Caco-2 (cell line): ENCODE measurements at regions not wholly inside any gene's neighbourhood (a gene's known extent, or its start where the extent isn't known, plus 50 kb on each side); places are given as distances from the start of the nearest gene placed in this dataset.

Source experiments
- BruUV-seq: library from RNA; stranded (reverse); fragments of 400-500 nt; replicated peaks from 2 replicates; lab custom pipeline; 2021; lab: Mats Ljungman, UMichigan
- CTCF ChIA-PET: fragments of 300-600 bp; sonication (Branson Sonifier 250); formaldehyde crosslinking; loops from one replicate; lab custom pipeline; 2022; ENCODE audit warnings: antibody characterized with exemption; lab: Charles Lee
- POLR2A ChIA-PET: fragments of 300-600 bp; sonication (Branson Sonifier 250); formaldehyde crosslinking; loops from one replicate; lab custom pipeline; 2022; ENCODE audit warnings: antibody characterized with exemption; lab: Charles Lee
- DNase-seq, 2 experiments: peaks; one replicate each; pipeline versions ENCODE4 v3.0.0 to v3.0.0-alpha.2; 2020 to 2022
- H3K27me3 ChIP-seq: replicated peaks from 2 replicates; pipeline ENCODE4 v1.6.0; 2011; ENCODE audit warnings: low read length; ENCODE audit not compliant: control insufficient read depth, insufficient read depth
- H3K36me3 ChIP-seq: 2 replicates; pipeline ENCODE4 v1.5.1; 2011; ENCODE audit warnings: low read length; ENCODE audit not compliant: control insufficient read depth, insufficient read depth
- H3K4me1 ChIP-seq: fragments of 250-450 bp; sonication (Bioruptor Pico); 2 replicates; pipeline ENCODE4 v1.5.1; 2020; ENCODE audit warnings: mild to moderate bottlenecking
- H3K4me3 ChIP-seq: 2 replicates; pipeline ENCODE4 v1.5.1; 2011; ENCODE audit warnings: low read depth, mild to moderate bottlenecking, control low read depth, low read length
- H3K9me3 ChIP-seq: fragments of 250-450 bp; sonication (Bioruptor Pico); 2 replicates; pipeline ENCODE4 v1.5.1; 2020; ENCODE audit warnings: mild to moderate bottlenecking, moderate library complexity
- H3K27ac Mint-ChIP-seq: one replicate; pipeline ENCODE4 v1.8.0; 2022; ENCODE audit warnings: mixed read lengths; ENCODE audit not compliant: unreplicated experiment
- H3K27me3 Mint-ChIP-seq: one replicate; pipeline ENCODE4 v1.8.0; 2022; ENCODE audit warnings: mixed read lengths; ENCODE audit not compliant: insufficient read depth, unreplicated experiment
- H3K36me3 Mint-ChIP-seq: one replicate; pipeline ENCODE4 v1.8.0; 2022; ENCODE audit warnings: mild to moderate bottlenecking, mixed read lengths; ENCODE audit not compliant: insufficient read depth, unreplicated experiment
- H3K4me1 Mint-ChIP-seq: one replicate; pipeline ENCODE4 v1.8.0; 2022; ENCODE audit warnings: low read depth, mixed read lengths; ENCODE audit not compliant: unreplicated experiment
- H3K4me3 Mint-ChIP-seq: one replicate; pipeline ENCODE4 v1.8.0; 2022; ENCODE audit warnings: mild to moderate bottlenecking, moderate library complexity, mixed read lengths; ENCODE audit not compliant: unreplicated experiment
- H3K9me3 Mint-ChIP-seq: one replicate; pipeline ENCODE4 v1.8.0; 2022; ENCODE audit warnings: mixed read lengths; ENCODE audit not compliant: unreplicated experiment
- intact Hi-C: fragments of 100-400 bp; cut with micrococcal nuclease; formaldehyde crosslinking; loops from one replicate; pipeline ENCODE4 v1.10.0; 2022; ENCODE audit not compliant: unreplicated experiment
- TF ChIP-seq, protein P1 (sequence below), 2 experiments: fragments of 200-600 bp in 1 of 2; IDR thresholded peaks; 1 replicate in 1 of 2; 2 replicates in 1 of 2; pipeline versions ENCODE4 v1.5.1 to v1.8.0; 2011 to 2022; ENCODE audit warnings: antibody characterized with exemption in 1 of 2, control low read depth in 1 of 2, inconsistent platforms in 1 of 2, low read depth in 1 of 2, low read length in 1 of 2, mild to moderate bottlenecking in 1 of 2, moderate library complexity in 1 of 2; ENCODE audit not compliant: insufficient read depth in 1 of 2, severe bottlenecking in 1 of 2, unreplicated experiment in 1 of 2

- peaks cover 5% of the 10 kb centered on the region for H3K4me1 Mint-ChIP-seq
- Histone ChIP-seq H3K4me1 (no peaks in the 10 kb centered on the region), H3K4me3 (no peak overlapping the region), H3K27me3 (no peaks in the 10 kb centered on the region), H3K9me3 (no peaks in the 10 kb centered on the region), H3K36me3 (no peaks in the 10 kb centered on the region)
- ChIA-PET POLR2A (no interaction called here), CTCF (no interaction called here)
- BruUV-seq = no TSS peak
- peaks cover 9% of the 10 kb centered on the region for H3K27me3 Mint-ChIP-seq
- TF ChIP-seq, protein P1, sequence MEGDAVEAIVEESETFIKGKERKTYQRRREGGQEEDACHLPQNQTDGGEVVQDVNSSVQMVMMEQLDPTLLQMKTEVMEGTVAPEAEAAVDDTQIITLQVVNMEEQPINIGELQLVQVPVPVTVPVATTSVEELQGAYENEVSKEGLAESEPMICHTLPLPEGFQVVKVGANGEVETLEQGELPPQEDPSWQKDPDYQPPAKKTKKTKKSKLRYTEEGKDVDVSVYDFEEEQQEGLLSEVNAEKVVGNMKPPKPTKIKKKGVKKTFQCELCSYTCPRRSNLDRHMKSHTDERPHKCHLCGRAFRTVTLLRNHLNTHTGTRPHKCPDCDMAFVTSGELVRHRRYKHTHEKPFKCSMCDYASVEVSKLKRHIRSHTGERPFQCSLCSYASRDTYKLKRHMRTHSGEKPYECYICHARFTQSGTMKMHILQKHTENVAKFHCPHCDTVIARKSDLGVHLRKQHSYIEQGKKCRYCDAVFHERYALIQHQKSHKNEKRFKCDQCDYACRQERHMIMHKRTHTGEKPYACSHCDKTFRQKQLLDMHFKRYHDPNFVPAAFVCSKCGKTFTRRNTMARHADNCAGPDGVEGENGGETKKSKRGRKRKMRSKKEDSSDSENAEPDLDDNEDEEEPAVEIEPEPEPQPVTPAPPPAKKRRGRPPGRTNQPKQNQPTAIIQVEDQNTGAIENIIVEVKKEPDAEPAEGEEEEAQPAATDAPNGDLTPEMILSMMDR (IDR thresholded peaks at IDR 0.05; ENCODE audit: insufficient read depth in 1 of 2, low read depth in 1 of 2, low read length in 1 of 2, severe bottlenecking in 1 of 2, unreplicated experiment in 1 of 2) = no peak
- H3K9me3 Mint-ChIP-seq = peaks cover 19% of the 10 kb centered on the region
- H3K27ac Mint-ChIP-seq = no peak overlapping the region
- DNase-seq = no peak
- no peak overlapping the region for H3K4me3 Mint-ChIP-seq
- intact Hi-C loops = no loop called here
- no peaks in the 10 kb centered on the region for H3K36me3 Mint-ChIP-seq
These were observed 338.0 kb downstream of the TNS1 start for GRCh38 chr2:217664761-217665160.

GRCh38 chr2:217662984-217663602 is 339.7 kb downstream of the TNS1 start:
- Mint-ChIP-seq H3K4me1 (peaks cover 5% of the 10 kb centered on the region), H3K36me3 (no peaks in the 10 kb centered on the region), H3K27me3 (peaks cover 11% of the 10 kb centered on the region), H3K9me3 (peaks cover 17% of the 10 kb centered on the region), H3K27ac (no peak overlapping the region), H3K4me3 (no peak overlapping the region)
- intact Hi-C loops = no loop called here
- H3K9me3 ChIP-seq = no peaks in the 10 kb centered on the region
- H3K4me3 ChIP-seq = no peak overlapping the region
- ChIA-PET CTCF (interaction anchor here (1.7 kb wide), 1 partner anchor 13 kb away, joined by 5 read pairs; no protein-coding TSS in a partner anchor), POLR2A (no interaction called here)
- BruUV-seq = no TSS peak
- no peaks in the 10 kb centered on the region for H3K36me3 ChIP-seq
- TF ChIP-seq, protein P1 (IDR thresholded peaks at IDR 0.05; ENCODE audit: insufficient read depth in 1 of 2, low read depth in 1 of 2, low read length in 1 of 2, severe bottlenecking in 1 of 2, unreplicated experiment in 1 of 2) = no peak
- no peak for DNase-seq
- no peaks in the 10 kb centered on the region for H3K4me1 ChIP-seq
- H3K27me3 ChIP-seq = no peaks in the 10 kb centered on the region

DNA sequence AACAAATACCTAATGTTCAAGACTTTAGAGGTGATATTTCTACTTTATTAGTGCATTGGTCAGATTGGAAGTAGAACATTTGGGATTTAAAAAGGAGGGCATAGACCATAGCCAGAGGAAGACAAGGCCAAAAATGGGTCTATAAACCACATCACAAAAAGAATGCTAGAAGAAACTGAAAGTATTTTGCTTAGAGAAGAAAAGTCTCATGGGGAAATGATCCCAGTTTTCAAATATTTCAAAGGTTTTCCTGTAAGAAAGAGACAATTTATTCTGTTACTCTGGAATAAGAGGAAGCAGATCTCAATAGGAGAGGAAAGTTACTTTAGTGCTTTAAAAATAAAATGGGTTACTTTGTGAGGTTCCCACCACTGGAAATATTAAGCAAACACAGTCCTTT is 341.4 kb downstream of the TNS1 start:
- Mint-ChIP-seq H3K27me3 (peaks cover 7% of the 10 kb centered on the region), H3K4me1 (peaks cover 5% of the 10 kb centered on the region), H3K4me3 (no peak overlapping the region), H3K9me3 (peaks cover 9% of the 10 kb centered on the region), H3K36me3 (no peaks in the 10 kb centered on the region), H3K27ac (no peak overlapping the region)
- DNase-seq = no peak
- Histone ChIP-seq H3K36me3 (no peaks in the 10 kb centered on the region), H3K4me1 (no peaks in the 10 kb centered on the region), H3K9me3 (no peaks in the 10 kb centered on the region), H3K27me3 (no peaks in the 10 kb centered on the region), H3K4me3 (no peak overlapping the region)
- TF ChIP-seq, protein P1 (IDR thresholded peaks at IDR 0.05; ENCODE audit: insufficient read depth in 1 of 2, low read depth in 1 of 2, low read length in 1 of 2, severe bottlenecking in 1 of 2, unreplicated experiment in 1 of 2) = no peak
- no TSS peak for BruUV-seq
- ChIA-PET CTCF (no interaction called here), POLR2A (no interaction called here)
- intact Hi-C loops = no loop called here
